CD4-positive, alpha-beta T cell treated with Interferon alpha-2 for 1 hour (primary cell): ENCODE measurements at regions not wholly inside any gene's neighbourhood (a gene's known extent, or its start where the extent isn't known, plus 50 kb on each side); places are given as distances from the start of the nearest gene placed in this dataset.
A peak's percentile ranks its signal among the peaks of the same experiment; 100 is the strongest.
"Not testable (repeated sequence)": the region's sequence is repeated elsewhere in the genome, so short reads cannot be mapped to it uniquely, and the experiment has no call there.

Experiments used
- DNase-seq, 2 donors: peaks; one replicate each; pipeline ENCODE4 v3.0.0-alpha.2; 2020 to 2022

DNA sequence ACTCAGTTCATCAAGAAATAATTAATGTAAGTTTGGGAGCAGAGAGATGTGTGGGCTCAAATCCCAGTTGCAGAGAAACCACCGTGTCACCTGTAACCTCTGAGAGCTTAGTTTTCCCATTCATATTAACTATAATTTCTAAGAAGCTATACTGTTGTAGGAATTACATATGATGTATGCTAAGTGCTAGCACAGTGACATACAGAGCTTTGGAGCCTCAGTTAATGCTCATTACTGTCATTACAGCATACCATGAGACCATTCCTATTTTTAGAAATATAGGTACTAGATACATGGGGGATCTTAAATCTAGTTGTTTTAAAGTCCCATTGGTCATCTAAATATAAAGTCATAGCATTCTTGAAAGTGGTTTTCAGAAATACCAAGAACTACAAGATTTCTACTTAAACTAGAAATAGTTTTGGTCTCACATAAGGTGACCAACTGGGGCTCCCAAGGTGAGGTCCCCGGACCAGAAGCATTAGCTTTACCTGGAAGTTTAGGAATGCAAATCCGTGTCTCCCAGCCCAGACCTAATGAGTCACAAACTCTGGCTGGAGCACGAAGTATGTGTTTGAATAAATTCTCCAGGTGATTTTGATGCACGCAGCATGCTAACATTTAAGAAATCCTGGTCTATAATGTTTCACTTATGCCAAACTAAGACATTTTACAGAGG lies 144.6 kb downstream of the LACC1 start:
- DNase-seq = no peak

DNA sequence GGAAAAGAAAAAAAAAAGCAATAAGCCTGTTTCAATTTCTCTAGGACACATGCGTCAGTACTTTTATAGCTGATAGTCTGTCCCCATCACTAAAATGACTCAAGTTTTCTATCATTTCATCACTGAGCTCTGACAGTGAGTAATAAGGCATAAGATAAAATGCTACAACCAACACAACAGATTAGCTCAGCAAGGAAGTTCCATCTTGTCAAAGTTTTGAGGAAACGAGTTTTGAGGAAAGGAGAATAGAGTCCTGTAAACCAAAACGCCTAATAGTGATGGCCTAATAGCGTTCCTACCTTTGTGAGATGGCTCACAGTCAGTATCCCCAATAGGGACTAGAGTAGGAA lies 145.1 kb downstream of the LACC1 start:
- no peak for DNase-seq

DNA sequence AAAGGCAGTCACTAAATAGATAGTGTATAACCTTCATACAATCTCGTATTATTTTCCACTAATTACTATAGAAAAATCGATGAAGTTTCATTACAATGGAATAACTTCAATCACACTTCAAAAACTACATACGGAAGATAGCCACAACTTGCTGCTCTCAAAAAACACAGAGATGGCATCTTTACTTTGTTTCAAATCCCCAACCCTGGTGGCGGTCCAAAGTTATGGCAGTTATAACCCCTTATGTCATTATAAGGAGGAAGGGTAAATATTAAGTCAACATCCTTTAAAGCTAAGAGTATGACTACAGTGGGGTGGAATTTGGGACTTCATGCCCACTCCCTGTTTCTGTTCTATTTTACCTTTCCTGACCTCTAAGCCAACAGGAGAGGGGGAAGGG lies 146.5 kb downstream of the LACC1 start:
- no peak for DNase-seq

DNA sequence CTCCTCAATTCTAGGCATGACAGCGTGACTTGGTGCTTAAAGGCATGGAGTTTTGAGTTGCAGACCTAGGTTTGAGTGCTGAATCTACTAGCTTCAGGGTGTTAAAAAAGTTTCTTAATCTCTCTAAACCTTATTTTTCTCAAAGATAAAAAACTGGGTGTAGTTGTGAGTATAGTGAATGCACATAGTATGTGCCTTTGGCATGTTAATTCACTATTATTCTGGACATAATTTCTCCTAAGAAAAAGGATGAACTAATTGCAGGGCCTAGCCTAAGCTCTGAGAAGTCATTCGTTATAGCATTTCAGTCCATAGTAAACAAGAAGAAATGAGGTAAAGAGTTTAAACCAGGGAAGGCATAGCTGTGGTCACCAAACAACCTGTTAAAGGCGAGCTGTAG lies 149.0 kb downstream of the LACC1 start:
- DNase-seq = no peak

DNA sequence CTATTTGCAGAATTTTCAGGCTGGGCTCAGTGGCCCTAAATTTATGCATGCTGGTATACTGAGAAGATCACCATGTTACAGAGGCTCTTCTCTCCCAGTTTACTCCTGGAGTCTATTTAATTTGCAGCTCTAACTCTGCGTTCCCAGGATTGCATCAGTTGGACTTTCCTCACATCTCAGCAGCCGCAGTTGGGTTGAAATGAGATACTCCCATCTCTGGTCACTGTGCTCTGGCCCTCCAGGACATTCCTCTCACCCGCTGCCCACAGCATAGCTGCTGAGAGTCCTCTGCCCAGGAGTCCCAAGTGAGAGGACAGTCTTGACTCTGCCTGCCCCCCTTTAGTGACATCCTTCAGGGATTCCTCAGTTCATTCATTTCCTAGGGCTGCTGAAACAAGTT lies 150.9 kb downstream of the LACC1 start:
- no peak for DNase-seq

DNA sequence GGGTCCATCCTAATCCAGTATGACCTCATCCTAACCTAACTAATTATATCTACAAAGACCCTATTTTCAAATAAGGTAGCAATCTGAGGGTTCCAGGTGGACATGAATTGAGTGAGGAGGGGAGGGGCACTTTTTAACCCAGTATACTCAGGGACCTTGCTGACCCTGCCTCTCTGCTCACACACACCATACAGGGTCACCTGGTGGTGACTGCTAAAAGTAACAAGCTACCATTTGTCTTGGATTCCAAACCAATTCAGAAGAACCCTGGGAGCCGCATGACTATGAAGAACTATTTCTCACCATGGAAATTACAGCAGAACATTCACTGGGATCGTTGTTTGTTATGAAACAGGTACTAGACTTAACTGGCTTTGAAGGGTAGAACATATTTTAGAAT lies 151.9 kb downstream of the LACC1 start:
- no peak for DNase-seq

DNA sequence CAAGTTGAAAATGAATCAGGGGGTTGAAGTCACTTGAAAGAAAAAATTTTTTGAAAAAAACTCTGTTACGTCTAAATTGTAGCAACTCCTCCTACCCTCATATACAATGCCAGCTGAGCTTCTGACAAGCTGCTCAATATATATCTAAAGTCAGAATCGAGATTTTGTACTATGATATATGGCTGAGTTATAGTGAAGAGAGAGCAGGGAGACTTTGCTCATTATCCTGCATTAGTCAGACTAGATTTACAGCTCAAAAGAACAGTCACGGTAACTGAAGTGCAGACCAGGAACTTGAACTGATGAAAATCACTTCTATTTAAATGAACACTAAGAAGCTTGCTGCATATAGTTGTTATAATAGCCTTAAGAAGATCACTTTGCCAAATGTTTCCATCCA lies 153.1 kb downstream of the LACC1 start:
- no peak for DNase-seq

DNA sequence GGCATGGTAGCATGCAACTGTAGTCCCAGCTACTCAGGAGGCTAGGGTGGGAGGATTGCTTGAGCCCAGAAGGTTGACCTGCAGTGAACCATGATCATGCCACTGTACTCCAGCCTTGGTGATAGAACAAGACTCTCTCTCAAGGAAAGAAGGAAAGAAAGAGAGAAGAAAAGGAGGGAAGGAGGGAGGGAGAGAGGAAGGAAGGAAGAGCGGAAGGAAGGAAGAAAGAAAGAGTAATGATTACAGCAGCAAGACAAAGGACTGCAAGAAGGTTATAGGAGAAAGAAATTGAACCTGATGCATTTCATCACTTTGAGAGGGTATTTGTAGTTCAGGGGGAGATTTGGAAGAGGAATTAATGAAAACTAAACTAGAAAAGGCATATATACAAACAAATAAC lies 155.7 kb downstream of the LACC1 start:
- DNase-seq = no peak

DNA sequence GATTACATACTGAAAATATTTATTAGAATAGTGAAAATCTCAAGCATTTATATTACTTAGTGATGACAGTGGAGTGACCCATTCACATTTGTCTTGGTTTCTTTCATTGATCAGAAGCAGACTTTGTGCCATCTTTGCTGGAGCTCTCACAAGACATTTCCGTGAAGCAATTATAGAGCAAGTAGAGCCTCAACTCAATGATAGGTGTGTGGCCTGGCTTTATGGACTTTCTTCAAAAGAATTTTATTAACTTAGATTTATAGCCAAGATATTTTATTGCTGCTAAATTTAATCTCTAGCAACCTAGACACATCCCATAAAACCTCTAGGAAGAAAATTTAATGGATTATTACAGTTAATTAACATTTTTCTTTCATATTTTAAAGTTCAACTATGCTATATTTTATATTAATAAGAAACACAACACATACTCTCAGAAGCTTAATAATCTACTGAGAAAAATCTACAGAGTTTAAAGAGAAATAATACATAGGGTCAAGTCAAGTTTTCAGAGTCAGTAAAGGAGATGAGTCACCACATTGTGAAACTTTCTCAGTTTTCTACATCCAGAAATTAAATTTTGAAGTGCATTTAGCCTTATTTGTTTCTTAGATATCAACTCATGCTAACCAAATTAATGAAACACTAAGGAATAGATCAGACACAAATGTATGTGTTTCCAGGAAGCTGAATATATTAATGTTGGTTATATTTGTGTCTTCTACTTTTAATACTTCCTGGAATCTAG lies 160.5 kb downstream of the LACC1 start:
- DNase-seq = no peak

DNA sequence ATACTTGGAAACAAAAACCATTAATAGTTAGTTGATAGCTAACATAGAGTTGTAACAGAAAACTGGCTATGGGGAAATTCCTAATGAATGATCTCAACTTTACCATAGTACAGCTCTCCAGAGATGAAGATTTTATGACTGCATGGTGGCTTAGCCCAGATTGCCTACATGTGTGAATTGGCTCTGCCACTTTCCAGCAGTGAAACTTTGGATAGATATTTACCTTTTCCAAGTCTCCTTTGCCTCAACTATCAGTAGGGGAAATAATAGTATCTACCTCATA lies 161.1 kb downstream of the LACC1 start:
- no peak for DNase-seq

DNA sequence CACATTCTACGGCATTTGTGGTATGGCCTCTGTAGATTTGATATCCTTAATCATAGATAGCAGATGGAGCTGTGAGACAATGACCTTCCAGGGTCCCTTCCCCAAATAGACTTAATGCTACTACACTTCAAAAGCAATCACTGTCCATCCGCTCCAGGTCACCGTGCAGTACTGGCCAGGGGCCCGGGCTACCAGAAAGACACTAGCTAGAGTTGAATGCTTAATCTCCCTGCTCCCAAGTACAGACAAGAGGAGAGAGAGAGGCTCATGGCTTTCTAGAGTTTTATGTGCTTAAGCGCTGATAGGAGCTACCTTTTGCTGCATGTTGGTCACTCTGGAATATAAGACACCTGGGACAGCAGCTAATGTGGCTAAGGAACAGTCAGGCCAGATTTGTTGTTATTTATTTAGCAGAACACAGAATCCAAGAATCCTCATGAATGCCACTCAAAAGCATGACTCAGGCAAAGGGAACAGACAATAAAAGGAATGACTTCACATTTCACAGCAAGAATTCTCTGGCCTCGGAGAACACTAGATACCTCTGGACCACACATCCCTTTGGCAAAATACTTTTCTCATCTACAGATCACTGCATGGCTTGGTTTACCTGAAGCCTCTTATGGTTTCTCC lies 165.0 kb downstream of the LACC1 start:
- DNase-seq = no peak

DNA sequence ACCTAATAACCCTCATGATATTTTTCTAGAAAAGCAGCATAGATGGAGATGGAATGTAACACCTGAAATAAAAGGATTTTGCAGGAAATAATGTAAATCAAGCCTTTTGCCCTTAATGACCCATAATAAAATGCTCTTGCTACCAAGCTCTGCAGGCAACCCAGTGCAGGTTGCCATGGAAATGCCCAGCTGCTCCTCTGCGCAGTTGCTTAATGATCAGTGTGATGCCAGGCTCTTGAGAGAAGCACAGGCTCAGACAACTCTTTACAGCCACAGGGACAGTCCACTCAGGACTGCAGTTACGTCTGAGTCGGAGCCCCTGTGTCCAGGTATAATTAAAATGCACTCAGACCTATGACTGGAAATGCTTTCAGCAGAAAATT lies 165.5 kb downstream of the LACC1 start:
- DNase-seq = no peak

DNA sequence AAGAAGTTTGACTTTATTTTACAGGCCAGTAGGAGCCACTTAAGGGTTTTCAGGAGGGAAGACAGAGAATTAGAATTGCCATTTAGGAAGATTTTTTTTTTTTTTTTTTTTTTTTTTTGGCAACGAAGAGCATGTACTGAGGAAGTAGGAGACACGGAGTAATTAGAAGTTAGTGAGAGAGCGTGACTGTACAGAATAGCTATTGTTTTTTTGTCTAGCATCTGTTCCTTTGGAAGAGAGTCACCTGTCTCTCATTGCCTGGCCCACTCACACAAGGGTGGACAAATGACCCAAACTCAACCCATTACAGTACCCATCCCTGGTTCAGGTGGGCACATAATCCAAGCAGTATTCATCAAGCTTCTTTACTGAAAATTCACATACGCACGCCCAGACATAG lies 166.7 kb downstream of the LACC1 start:
- no peak for DNase-seq

DNA sequence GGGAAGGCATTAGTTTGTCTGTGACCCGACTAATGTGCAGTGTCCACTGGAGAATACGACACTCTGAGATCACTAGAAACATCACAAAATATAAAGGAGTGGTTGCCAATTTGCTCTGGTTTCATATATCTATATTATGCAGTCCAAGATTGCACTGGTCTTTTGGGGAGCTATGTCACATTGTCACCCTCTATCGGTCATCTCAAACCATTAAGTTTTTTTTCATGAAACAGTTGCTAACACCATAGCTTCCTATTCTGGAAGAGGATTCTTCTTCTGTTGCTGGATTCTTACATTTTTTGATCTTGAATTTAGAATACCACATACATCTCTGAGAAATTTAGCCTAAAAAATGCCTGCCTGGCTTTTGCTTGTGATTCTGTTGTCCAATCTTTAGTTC lies 168.6 kb downstream of the LACC1 start:
- no peak for DNase-seq

DNA sequence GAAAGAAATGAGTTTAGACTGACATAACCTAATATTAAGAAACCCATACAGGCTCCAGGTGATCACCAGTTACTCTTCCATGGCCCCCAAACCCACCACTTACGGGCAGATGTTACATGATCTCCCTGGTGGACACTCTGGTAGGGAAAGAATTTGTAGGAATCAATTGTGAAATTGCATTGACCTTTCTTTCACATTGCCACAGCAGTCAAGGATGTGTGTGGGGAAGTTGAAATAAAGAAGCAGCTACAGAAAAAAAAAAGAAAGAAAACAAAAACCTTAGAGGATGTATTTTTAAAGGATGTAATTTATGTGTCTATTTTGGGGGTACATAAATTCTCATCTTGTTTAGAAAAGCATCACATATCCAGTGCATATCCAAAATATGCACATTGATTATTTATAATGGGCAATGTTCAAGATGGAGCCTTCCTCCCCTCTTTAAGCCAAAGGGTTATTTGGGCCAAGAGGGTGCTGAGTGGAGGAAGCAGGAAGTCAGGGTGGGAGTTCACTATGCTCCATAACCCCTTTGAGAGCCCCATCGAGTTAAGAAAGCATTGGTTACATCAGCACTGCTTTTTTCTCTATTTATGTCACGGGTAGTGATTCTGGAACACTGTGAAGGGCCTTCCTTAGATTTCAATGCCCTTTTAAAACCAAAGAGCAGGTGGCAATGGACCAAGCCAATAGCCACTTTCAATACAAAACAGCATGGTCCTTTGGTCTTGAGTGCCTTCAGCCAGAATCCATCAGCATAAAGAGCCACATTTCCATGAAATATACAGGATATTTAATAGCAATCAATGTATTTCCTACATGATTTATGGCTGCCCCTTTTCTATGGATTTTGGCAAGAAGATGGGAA lies 169.6 kb downstream of the LACC1 start:
- DNase-seq = no peak

DNA sequence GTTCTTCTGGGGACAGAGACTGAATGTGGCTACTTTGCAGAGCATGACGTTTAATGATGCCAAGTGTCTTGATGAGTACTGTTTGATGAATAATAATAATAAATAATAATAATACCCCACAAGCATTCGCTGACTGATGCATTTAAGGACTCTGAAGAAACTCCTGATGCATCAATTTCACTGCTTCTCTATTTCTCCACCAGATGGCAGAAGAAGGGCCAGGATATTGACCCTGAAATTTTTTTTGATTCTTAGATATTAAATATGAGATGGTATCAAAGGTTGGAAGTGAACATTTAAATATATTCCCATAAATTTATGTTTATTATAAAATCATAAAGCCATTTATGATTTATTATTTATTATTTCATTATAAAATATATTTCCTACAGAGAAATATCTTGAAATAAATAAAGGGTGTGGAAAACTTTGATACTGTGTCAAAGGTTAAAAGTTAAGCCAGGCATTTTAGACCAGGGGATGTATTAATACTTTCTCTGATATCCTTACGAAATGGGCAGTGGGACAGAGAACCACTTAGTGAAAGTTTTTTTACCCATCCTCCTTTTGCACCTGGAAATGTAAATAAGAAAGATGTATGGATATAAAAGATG lies 170.9 kb downstream of the LACC1 start:
- DNase-seq = peak in 1 of 2 donors; percentile 56

DNA sequence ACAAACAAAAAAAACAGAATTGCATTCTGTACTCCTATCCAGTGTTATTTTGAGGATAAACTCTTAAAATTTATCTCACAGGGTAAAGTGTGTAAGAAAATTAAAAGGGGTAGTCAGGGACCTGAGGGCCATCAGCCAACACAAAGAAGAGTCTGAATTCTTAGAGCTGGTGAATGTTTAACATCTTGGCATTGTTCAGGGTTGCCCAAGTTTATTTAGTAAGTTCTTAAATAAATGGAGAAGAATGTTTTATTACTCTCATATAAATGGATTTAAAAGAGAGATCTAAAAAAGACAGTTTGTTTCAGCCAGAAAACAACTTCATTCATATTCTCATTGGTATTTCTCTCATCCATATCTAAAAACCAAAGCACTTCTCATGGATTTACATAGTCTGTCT lies 171.7 kb downstream of the LACC1 start:
- no peak for DNase-seq

DNA sequence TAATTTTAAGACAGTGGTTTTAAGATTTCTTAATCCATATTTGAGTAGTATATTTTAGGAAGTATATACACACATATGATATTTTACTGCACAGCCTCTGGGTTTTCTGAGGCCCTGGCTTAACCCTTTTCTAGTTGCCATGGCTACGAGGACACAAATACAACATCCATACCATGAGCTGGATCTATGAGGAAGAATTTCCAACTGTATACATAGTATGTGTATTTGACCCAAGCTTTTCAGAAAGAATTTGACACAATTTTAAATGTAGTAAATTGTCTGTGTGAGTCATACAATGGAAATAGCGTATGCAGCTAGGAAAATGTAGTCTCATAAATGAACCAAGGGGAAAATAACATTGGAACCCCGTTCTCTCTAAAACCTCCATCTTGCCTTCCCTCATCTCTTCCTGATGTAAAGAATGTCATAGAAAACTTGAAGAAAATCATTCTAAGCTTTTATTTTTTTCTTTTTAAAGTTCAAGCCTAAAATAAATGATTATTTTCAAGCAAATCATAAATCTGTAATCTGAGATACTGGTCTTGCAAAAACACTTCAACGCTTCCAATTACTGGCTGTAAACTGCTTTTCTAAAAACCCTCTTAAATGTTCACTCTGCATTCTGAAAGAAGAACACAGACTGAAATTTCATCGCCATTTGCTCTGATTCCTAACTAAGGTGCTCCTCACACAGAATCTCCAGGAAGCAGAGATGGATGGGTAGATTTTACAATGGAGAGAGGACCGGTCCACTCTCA lies 172.4 kb downstream of the LACC1 start:
- no peak for DNase-seq

DNA sequence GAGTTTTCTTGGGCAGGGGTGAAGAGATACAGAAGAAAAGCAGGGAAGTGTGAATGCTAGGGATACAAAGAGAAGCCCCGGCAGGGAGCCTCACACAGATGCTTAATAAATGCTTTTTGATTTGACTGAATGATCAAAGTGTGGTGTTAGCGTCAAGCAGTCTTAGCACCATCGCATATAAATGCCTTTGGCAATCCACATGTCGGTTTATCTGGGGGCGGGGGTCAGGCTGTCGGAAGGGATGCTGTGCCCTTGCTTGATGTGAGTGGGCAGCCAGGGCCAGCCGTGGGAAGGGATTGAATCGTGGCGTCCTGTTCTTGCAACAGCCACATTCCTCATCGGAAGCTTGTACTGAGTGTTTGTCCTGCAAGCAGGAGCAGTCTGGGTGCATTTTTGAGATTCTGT lies 173.1 kb downstream of the LACC1 start:
- DNase-seq = no peak

DNA sequence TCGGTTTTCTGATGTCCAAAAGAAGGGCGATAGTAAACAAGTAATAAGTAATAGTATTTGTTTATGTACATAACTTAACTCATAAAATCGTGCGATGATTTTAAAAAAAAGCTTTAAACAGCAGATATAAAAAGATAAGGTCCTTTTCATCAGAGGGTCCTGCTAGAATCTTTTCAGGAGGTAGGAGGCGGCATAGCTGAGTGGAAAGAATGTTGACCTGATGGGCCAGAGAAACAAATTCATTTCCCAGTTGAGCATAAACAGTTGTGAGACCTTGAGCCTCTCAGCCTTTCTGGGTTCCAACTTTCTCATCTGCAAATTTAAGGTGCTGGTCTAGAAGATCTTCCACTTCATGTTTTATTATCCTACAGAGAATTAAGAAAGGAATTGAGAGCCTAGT lies 173.5 kb downstream of the LACC1 start:
- no peak for DNase-seq

DNA sequence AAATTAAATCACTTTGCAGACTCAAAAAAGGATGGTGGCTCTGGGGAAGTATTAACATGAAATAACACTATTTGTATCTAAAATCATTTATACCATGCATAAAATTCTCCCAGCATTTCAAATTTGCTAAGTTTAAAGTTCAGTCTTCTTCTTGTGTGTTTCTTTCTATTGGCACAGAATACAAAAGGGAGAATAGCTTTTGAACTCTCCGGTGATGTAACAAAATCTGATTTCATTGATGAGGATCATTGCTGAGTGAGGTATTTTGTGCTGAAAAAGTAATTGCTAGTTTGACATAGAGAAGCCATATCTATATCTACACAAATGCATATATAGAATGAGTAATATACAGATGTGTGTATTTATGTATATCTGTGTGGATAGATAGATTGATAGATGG lies 174.8 kb downstream of the LACC1 start:
- DNase-seq = no peak

DNA sequence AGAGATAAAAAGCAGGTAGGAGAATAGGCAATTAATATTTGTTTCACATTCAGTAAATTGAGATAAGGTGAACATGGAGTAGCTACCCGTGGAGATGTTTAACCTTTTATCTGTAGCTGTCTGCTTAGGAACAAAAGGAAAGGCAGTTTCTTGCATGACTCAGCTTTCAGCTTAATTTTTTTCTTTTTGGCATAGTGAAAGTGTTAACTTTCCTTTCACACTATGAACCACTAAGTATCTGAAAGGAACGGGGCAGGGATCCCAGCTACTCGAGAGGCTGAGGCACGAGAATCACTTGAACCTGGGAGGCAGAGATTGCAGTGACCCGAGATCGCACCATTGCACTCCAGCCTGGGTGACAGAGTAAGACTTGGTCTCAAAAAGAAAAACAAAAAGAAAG lies 176.0 kb downstream of the LACC1 start:
- DNase-seq = not testable (repeated sequence)

DNA sequence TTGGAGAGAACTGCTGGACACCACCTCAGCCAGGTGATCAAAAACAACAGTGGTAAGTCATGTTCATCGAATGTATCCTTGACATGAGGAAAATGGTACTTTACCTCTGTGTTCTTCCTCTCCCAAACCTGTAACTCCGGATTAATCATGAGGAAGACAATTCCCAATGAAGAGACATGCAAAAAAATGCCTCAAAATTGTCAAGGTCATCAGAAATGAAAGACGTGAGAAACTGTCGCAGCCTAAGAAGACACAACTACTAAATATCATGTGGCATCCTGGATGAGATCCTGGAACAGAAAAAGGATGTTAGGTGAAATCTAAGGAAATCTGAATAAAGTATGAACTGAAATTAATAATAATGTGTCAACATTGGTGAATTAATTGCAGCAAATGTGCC lies 178.4 kb downstream of the LACC1 start:
- no peak for DNase-seq
